MM.1S (cell line): ENCODE measurements at regions not wholly inside any gene's neighbourhood (a gene's known extent, or its start where the extent isn't known, plus 50 kb on each side); places are given as distances from the start of the nearest gene placed in this dataset.

ENCODE experiments used
- DNase-seq: peaks from one replicate; pipeline ENCODE4 v3.0.0-alpha.2; 2015
- H2AFZ ChIP-seq: fragments of 300-600 bp; sonication (generic); 2 replicates; pipeline ENCODE4 v1.6.0; 2016; ENCODE audit warnings: antibody characterized with exemption, low read length
- H3F3A ChIP-seq: fragments of 300-600 bp; sonication (generic); 2 replicates; pipeline ENCODE4 v1.6.1; 2016; ENCODE audit warnings: mild to moderate bottlenecking, antibody characterized with exemption, low read length, moderate library complexity, mixed read lengths; ENCODE audit not compliant: insufficient read depth
- H3K27ac ChIP-seq: fragments of 300-600 bp; sonication (generic); 2 replicates; pipeline ENCODE4 v1.5.1; 2016; ENCODE audit warnings: mild to moderate bottlenecking, low read length
- H3K27me3 ChIP-seq: fragments of 300-600 bp; sonication (generic); replicated peaks from 2 replicates; pipeline ENCODE4 v1.6.0; 2016; ENCODE audit warnings: low read length; ENCODE audit not compliant: insufficient read depth
- H3K36me3 ChIP-seq: fragments of 300-600 bp; sonication (generic); replicated peaks from 2 replicates; pipeline ENCODE4 v1.6.1; 2016; ENCODE audit warnings: mild to moderate bottlenecking, low read length, mixed read lengths; ENCODE audit not compliant: insufficient read depth
- H3K4me1 ChIP-seq: fragments of 300-600 bp; sonication (generic); 2 replicates; pipeline ENCODE4 v1.6.1; 2016; ENCODE audit warnings: low read length, mixed read lengths
- H3K4me2 ChIP-seq: fragments of 300-600 bp; sonication (generic); 2 replicates; pipeline ENCODE4 v1.6.0; 2016; ENCODE audit warnings: low read depth, low read length
- H3K4me3 ChIP-seq: fragments of 300-600 bp; sonication (generic); 2 replicates; pipeline ENCODE4 v1.5.1; 2016; ENCODE audit warnings: low read length, mixed read lengths
- H3K79me2 ChIP-seq: fragments of 300-600 bp; sonication (generic); 2 replicates; pipeline ENCODE4 v1.6.1; 2016; ENCODE audit warnings: mixed run types, low read length, mixed read lengths
- H3K9ac ChIP-seq: fragments of 300-600 bp; sonication (generic); 2 replicates; pipeline ENCODE4 v1.6.1; 2016; ENCODE audit warnings: low read length, mixed read lengths
- H3K9me2 ChIP-seq: fragments of 300-600 bp; sonication (generic); replicated peaks from 2 replicates; pipeline ENCODE4 v1.6.1; 2016; ENCODE audit warnings: mild to moderate bottlenecking, low read length, mixed read lengths; ENCODE audit not compliant: insufficient read depth
- H3K9me3 ChIP-seq: fragments of 300-600 bp; sonication (generic); replicated peaks from 2 replicates; pipeline ENCODE4 v1.6.1; 2016; ENCODE audit warnings: mild to moderate bottlenecking, low read length, mixed read lengths; ENCODE audit not compliant: insufficient read depth
- H4K20me1 ChIP-seq: fragments of 300-600 bp; sonication (generic); 2 replicates; pipeline ENCODE4 v1.6.1; 2016; ENCODE audit warnings: mild to moderate bottlenecking, low read length, moderate library complexity, mixed read lengths; ENCODE audit not compliant: insufficient read depth
- EZH2 ChIP-seq: fragments of 300-600 bp; sonication (generic); optimal IDR thresholded peaks from 2 replicates; pipeline ENCODE3; 2017; ENCODE audit warnings: low read depth, mild to moderate bottlenecking, antibody characterized with exemption, low read length, mixed read lengths
- EZH2phosphoT487 ChIP-seq: fragments of 300-600 bp; sonication (generic); IDR thresholded peaks from 2 replicates; pipeline ENCODE4 v1.6.1; 2018; ENCODE audit warnings: antibody characterized with exemption, low read length
- TF ChIP-seq, protein P1 (sequence below): fragments of 300-600 bp; sonication (generic); IDR thresholded peaks from 2 replicates; pipeline ENCODE4 v1.5.1; 2016; ENCODE audit warnings: antibody characterized with exemption, low read length, mixed read lengths

DNA sequence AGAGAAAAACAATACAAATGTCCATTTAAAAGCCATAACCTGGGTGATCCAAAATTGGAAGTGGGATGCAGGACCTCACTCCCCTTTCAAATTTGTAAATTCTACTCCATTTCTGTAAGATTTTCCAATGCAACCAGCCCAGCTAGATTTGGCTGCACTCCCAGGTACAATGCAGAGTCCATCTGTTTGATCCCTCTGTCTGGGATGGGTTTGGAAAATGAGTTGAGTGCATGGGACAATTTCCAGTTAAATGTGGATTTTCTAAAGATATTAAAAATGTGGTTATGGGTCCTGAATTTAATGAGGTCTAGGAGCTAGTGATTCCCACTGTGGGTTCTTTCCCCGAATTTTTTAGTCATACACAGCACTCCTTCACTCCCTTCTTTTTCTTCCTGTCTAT is 104.0 kb upstream of the ATP10B start:
- Histone ChIP-seq H3K36me3 (no peaks in the 10 kb centered on the region), H3K27me3 (no peaks in the 10 kb centered on the region), H3F3A (no peaks in the 10 kb centered on the region), H3K4me1 (0 out of 2 replicates have a peak, but pooled peaks cover 5% of the 10 kb centered on the region), H2AFZ (no peak overlapping the region), H3K4me3 (no peak overlapping the region), H4K20me1 (no peaks in the 10 kb centered on the region), H3K9me2 (no peaks in the 10 kb centered on the region), H3K4me2 (no peak overlapping the region), H3K27ac (no peak overlapping the region), H3K9ac (no peak overlapping the region), H3K9me3 (no peaks in the 10 kb centered on the region), H3K79me2 (no peaks in the 10 kb centered on the region)
- TF ChIP-seq EZH2 (no peak), EZH2phosphoT487 (no peak)
- TF ChIP-seq, protein P1, sequence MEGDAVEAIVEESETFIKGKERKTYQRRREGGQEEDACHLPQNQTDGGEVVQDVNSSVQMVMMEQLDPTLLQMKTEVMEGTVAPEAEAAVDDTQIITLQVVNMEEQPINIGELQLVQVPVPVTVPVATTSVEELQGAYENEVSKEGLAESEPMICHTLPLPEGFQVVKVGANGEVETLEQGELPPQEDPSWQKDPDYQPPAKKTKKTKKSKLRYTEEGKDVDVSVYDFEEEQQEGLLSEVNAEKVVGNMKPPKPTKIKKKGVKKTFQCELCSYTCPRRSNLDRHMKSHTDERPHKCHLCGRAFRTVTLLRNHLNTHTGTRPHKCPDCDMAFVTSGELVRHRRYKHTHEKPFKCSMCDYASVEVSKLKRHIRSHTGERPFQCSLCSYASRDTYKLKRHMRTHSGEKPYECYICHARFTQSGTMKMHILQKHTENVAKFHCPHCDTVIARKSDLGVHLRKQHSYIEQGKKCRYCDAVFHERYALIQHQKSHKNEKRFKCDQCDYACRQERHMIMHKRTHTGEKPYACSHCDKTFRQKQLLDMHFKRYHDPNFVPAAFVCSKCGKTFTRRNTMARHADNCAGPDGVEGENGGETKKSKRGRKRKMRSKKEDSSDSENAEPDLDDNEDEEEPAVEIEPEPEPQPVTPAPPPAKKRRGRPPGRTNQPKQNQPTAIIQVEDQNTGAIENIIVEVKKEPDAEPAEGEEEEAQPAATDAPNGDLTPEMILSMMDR, result no peak
- no peak for DNase-seq

DNA sequence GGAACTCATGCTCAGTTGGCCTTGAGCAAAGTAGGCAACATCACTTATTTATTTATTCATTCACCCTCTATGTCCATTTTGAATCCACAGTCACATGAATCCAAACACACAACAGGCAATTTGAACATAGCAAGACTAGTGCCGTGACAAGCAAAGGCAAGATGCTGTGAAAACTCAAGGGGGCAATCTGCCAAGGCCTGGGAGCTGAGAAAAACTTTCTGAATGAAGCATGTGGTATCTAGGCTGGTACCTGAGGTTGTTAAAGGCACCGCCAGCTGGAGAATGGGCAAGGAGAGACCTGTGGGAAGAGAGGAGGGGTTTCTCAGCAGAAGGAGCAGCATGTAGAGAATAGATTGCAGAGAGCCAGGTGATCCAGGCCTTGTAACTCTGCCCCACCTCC is 98.3 kb upstream of the ATP10B start:
- H3K9me3 ChIP-seq, result no peaks in the 10 kb centered on the region
- H3K36me3 ChIP-seq, result no peaks in the 10 kb centered on the region
- no peak overlapping the region for H3K4me3 ChIP-seq
- H3K4me2 ChIP-seq, result no peak overlapping the region
- H3K9me2 ChIP-seq, result no peaks in the 10 kb centered on the region
- H3K27me3 ChIP-seq, result no peaks in the 10 kb centered on the region
- no peaks in the 10 kb centered on the region for H3F3A ChIP-seq
- TF ChIP-seq EZH2phosphoT487, result no peak
- TF ChIP-seq, protein P1, result no peak
- TF ChIP-seq EZH2, result no peak
- H3K9ac ChIP-seq, result no peak overlapping the region
- H2AFZ ChIP-seq, result no peak overlapping the region
- no peak overlapping the region for H3K27ac ChIP-seq
- H4K20me1 ChIP-seq, result no peaks in the 10 kb centered on the region
- no peaks in the 10 kb centered on the region for H3K4me1 ChIP-seq
- no peaks in the 10 kb centered on the region for H3K79me2 ChIP-seq
- no peak for DNase-seq

DNA sequence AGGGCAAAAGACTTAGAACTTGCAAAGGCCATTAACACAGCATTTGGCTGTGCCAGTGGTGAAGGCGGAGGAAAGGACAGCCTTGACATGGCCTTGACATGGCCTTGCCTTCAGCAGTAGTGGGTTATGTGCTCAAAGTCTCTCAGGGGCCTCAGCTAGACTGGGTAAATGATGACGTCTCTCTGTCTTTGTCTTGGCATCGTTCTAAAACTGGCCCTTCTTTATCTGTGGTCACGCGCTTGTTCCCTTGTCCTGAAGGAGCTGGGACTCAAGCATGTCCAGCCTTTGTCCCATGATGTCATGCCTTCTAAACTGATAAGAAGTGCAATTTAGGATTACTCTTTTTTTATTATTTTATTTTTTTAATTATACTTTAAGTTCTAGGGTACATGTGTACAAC is 88.7 kb upstream of the ATP10B start:
- H3F3A ChIP-seq, result no peaks in the 10 kb centered on the region
- H3K9ac ChIP-seq, result no peak overlapping the region
- no peaks in the 10 kb centered on the region for H3K36me3 ChIP-seq
- H3K79me2 ChIP-seq, result no peaks in the 10 kb centered on the region
- H3K27me3 ChIP-seq, result no peaks in the 10 kb centered on the region
- no peaks in the 10 kb centered on the region for H3K4me1 ChIP-seq
- no peaks in the 10 kb centered on the region for H3K9me2 ChIP-seq
- H2AFZ ChIP-seq, result no peak overlapping the region
- H3K9me3 ChIP-seq, result no peaks in the 10 kb centered on the region
- no peak for DNase-seq
- no peak overlapping the region for H3K4me3 ChIP-seq
- H3K27ac ChIP-seq, result no peak overlapping the region
- TF ChIP-seq, protein P1, result no peak
- TF ChIP-seq EZH2, result no peak
- no peak for TF ChIP-seq EZH2phosphoT487
- H3K4me2 ChIP-seq, result no peak overlapping the region
- H4K20me1 ChIP-seq, result no peaks in the 10 kb centered on the region

GRCh38 chr5:160938532-160938931 is 86.5 kb upstream of the ATP10B start:
- Histone ChIP-seq H3K9ac (no peak overlapping the region), H4K20me1 (no peaks in the 10 kb centered on the region), H3K36me3 (no peaks in the 10 kb centered on the region), H2AFZ (no peak overlapping the region), H3K27ac (no peak overlapping the region), H3K79me2 (no peaks in the 10 kb centered on the region), H3K4me1 (no peaks in the 10 kb centered on the region), H3K9me3 (no peaks in the 10 kb centered on the region), H3K4me2 (no peak overlapping the region), H3K9me2 (no peaks in the 10 kb centered on the region), H3K27me3 (no peaks in the 10 kb centered on the region), H3K4me3 (no peak overlapping the region), H3F3A (no peaks in the 10 kb centered on the region)
- TF ChIP-seq, protein P1, result no peak
- TF ChIP-seq EZH2, result no peak
- TF ChIP-seq EZH2phosphoT487, result no peak
- no peak for DNase-seq
